ENCODE measurements at regions not wholly inside any gene's neighbourhood (a gene's known extent, or its start where the extent isn't known, plus 50 kb on each side); places are given as distances from the start of the nearest gene placed in this dataset.

GRCh38 chr12:73352826-73353225 is 1080.7 kb downstream of the TRHDE start:
- Histone ChIP-seq H3K27me3 (ENCODE audit: control insufficient read depth in 1 of 2, insufficient read depth in 2 of 2, low read length in 2 of 2) (no peaks in the 10 kb centered on the region), H3K27ac (ENCODE audit: low read depth in 1 of 2, low read length in 2 of 2) (no peak overlapping the region), H3K4me1 (ENCODE audit: insufficient read depth, low read length) (no peaks in the 10 kb centered on the region), H3K4me3 (ENCODE audit: low read length) (no peak overlapping the region), H3K36me3 (ENCODE audit: insufficient read depth, low read length) (no peaks in the 10 kb centered on the region), H3K9me3 (ENCODE audit: control insufficient read depth in 1 of 2, insufficient read depth in 1 of 2, low read length in 2 of 2) (peaks cover 0 to 5% of the 10 kb centered on the region in 2 experiments)
- intact Hi-C loops (cut with DNase I, micrococcal nuclease) = no loop called here
- H3K36me3 Mint-ChIP-seq (ENCODE audit: low read depth) = no peaks in the 10 kb centered on the region
- POLR2A ChIA-PET = no interaction called here
- no peak for TF ChIP-seq CTCF (IDR thresholded peaks at IDR 0.05)
- H3K27ac Mint-ChIP-seq = no peak overlapping the region
- no peak for ATAC-seq (ENCODE audit: poor library complexity)
- peaks cover 2% of the 10 kb centered on the region for H3K9me3 Mint-ChIP-seq
- H3K27me3 Mint-ChIP-seq = no peaks in the 10 kb centered on the region
- no peaks in the 10 kb centered on the region for H3K4me1 Mint-ChIP-seq (ENCODE audit: low read depth)
- DNase-seq = no peak
- CTCF ChIA-PET = no interaction called here
- H3K4me3 Mint-ChIP-seq = no peak overlapping the region

- DNase-seq (no peak), ATAC-seq (ENCODE audit: poor library complexity) (no peak)
- no peaks in the 10 kb centered on the region for H3K27me3 Mint-ChIP-seq
- CTCF ChIA-PET = no interaction called here
- no peak for TF ChIP-seq CTCF (IDR thresholded peaks at IDR 0.05)
- H3K4me1 ChIP-seq (ENCODE audit: insufficient read depth, low read length) = no peaks in the 10 kb centered on the region
- POLR2A ChIA-PET = no interaction called here
- H3K27ac Mint-ChIP-seq = no peak overlapping the region
- H3K27ac ChIP-seq (ENCODE audit: low read depth in 1 of 2, low read length in 2 of 2) = no peak overlapping the region
- H3K9me3 Mint-ChIP-seq = peaks cover 5% of the 10 kb centered on the region
- no peaks in the 10 kb centered on the region for H3K27me3 ChIP-seq (ENCODE audit: control insufficient read depth in 1 of 2, insufficient read depth in 2 of 2, low read length in 2 of 2)
- no peaks in the 10 kb centered on the region for H3K4me1 Mint-ChIP-seq (ENCODE audit: low read depth)
- H3K4me3 Mint-ChIP-seq = no peak overlapping the region
- no peak overlapping the region for H3K4me3 ChIP-seq (ENCODE audit: low read length)
- H3K36me3 Mint-ChIP-seq (ENCODE audit: low read depth) = no peaks in the 10 kb centered on the region
- intact Hi-C loops (cut with DNase I, micrococcal nuclease) = no loop called here
- H3K36me3 ChIP-seq (ENCODE audit: insufficient read depth, low read length) = no peaks in the 10 kb centered on the region
- peaks cover 0 to 4% of the 10 kb centered on the region in 2 experiments for H3K9me3 ChIP-seq (ENCODE audit: control insufficient read depth in 1 of 2, insufficient read depth in 1 of 2, low read length in 2 of 2)
Observed at GRCh38 chr12:73361156-73361863, 1089.1 kb downstream of the TRHDE start.

GRCh38 chr12:73361864-73362230 is 1089.7 kb downstream of the TRHDE start:
- no peak overlapping the region for H3K4me3 ChIP-seq (ENCODE audit: low read length)
- no peak for TF ChIP-seq CTCF (IDR thresholded peaks at IDR 0.05)
- H3K9me3 Mint-ChIP-seq = peaks cover 8% of the 10 kb centered on the region
- no peaks in the 10 kb centered on the region for H3K36me3 ChIP-seq (ENCODE audit: insufficient read depth, low read length)
- H3K4me3 Mint-ChIP-seq = no peak overlapping the region
- ChIA-PET CTCF (no interaction called here), POLR2A (no interaction called here)
- H3K36me3 Mint-ChIP-seq (ENCODE audit: low read depth) = no peaks in the 10 kb centered on the region
- no peaks in the 10 kb centered on the region for H3K27me3 ChIP-seq (ENCODE audit: control insufficient read depth in 1 of 2, insufficient read depth in 2 of 2, low read length in 2 of 2)
- H3K9me3 ChIP-seq (ENCODE audit: control insufficient read depth in 1 of 2, insufficient read depth in 1 of 2, low read length in 2 of 2) = peaks cover 0 to 4% of the 10 kb centered on the region in 2 experiments
- no peaks in the 10 kb centered on the region for H3K4me1 Mint-ChIP-seq (ENCODE audit: low read depth)
- no peak overlapping the region for H3K27ac ChIP-seq (ENCODE audit: low read depth in 1 of 2, low read length in 2 of 2)
- H3K27me3 Mint-ChIP-seq = no peaks in the 10 kb centered on the region
- DNase-seq (no peak), ATAC-seq (ENCODE audit: poor library complexity) (no peak)
- no peaks in the 10 kb centered on the region for H3K4me1 ChIP-seq (ENCODE audit: insufficient read depth, low read length)
- H3K27ac Mint-ChIP-seq = no peak overlapping the region
- intact Hi-C loops (cut with DNase I, micrococcal nuclease) = no loop called here
